HG02642 (cell line): ENCODE measurements at regions not wholly inside any gene's neighbourhood (a gene's known extent, or its start where the extent isn't known, plus 50 kb on each side); places are given as distances from the start of the nearest gene placed in this dataset.
"Not testable (repeated sequence)": the region's sequence is repeated elsewhere in the genome, so short reads cannot be mapped to it uniquely, and the experiment has no call there.

Experiments used
- ATAC-seq: cut with Tn5 transposase; IDR thresholded peaks from one replicate; pipeline ENCODE4 v1.9.1; 2021; ENCODE audit warnings: mild to moderate bottlenecking; ENCODE audit not compliant: unreplicated experiment, poor library complexity

- ATAC-seq: no peak
These were observed 112.1 kb upstream of the XIST start for GRCh38 chrX:73964579-73964978.

GRCh38 chrX:73963682-73964081 is 111.2 kb upstream of the XIST start:
- ATAC-seq: no peak

- ATAC-seq: no peak
These were observed 110.4 kb upstream of the XIST start for GRCh38 chrX:73962948-73963347.

GRCh38 chrX:73961867-73962266 is 109.4 kb upstream of the XIST start:
- not testable (repeated sequence) for ATAC-seq

- peak; percentile 4 for ATAC-seq
These were observed 92.0 kb upstream of the XIST start for GRCh38 chrX:73944563-73944908.

- ATAC-seq: peak; percentile 99
These were observed 91.4 kb upstream of the XIST start for GRCh38 chrX:73943693-73944562.

- ATAC-seq: no peak
These were observed 88.5 kb upstream of the XIST start for GRCh38 chrX:73940893-73941470.

- not testable (repeated sequence) for ATAC-seq
These were observed 85.3 kb upstream of the XIST start for GRCh38 chrX:73937843-73938242.

GRCh38 chrX:73932522-73932921 is 80.0 kb upstream of the XIST start:
- no peak for ATAC-seq

GRCh38 chrX:73930300-73930699 is 77.8 kb upstream of the XIST start:
- ATAC-seq: no peak

- ATAC-seq: no peak
These were observed 70.4 kb upstream of the XIST start for GRCh38 chrX:73922856-73923455.

- ATAC-seq: no peak
These were observed 64.6 kb upstream of the XIST start for GRCh38 chrX:73916931-73917667.

- ATAC-seq: no peak
These were observed 64.0 kb upstream of the XIST start for GRCh38 chrX:73916489-73916888.

GRCh38 chrX:73914792-73915191 is 62.3 kb upstream of the XIST start:
- ATAC-seq: not testable (repeated sequence)

GRCh38 chrX:73913580-73913979 is 61.1 kb upstream of the XIST start:
- ATAC-seq: no peak

GRCh38 chrX:73911946-73912345 is 59.4 kb upstream of the XIST start:
- ATAC-seq: not testable (repeated sequence)

- ATAC-seq: not testable (repeated sequence)
These were observed 53.3 kb upstream of the XIST start for GRCh38 chrX:73905749-73906374.

- no peak for ATAC-seq
These were observed 51.4 kb upstream of the XIST start for GRCh38 chrX:73903941-73904340.
